ENCODE measurements at regions not wholly inside any gene's neighbourhood (a gene's known extent, or its start where the extent isn't known, plus 50 kb on each side); places are given as distances from the start of the nearest gene placed in this dataset.
"Not testable (repeated sequence)": the region's sequence is repeated elsewhere in the genome, so short reads cannot be mapped to it uniquely, and the experiment has no call there.

GRCh38 chr5:118592229-118593002 lies 395.9 kb downstream of the DTWD2 start:
- no peaks in the 10 kb centered on the region for H3K9me3 ChIP-seq (ENCODE audit: insufficient read depth, low read length)
- H3K27me3 ChIP-seq (ENCODE audit: insufficient read depth, insufficient read length) = no peaks in the 10 kb centered on the region
- H3K36me3 ChIP-seq (ENCODE audit: insufficient read depth, insufficient read length, low read length) = no peaks in the 10 kb centered on the region
- TF ChIP-seq SUZ12 (IDR thresholded peaks at IDR 0.05; ENCODE audit: extremely low read depth, insufficient read depth, insufficient read length) (no peak), YY1 (IDR thresholded peaks at IDR 0.05; ENCODE audit: insufficient read depth, insufficient read length) (no peak), ZNF274 (IDR thresholded peaks at IDR 0.05; ENCODE audit: low read depth, low read length) (no peak)
- no peak overlapping the region for H3K9ac ChIP-seq (ENCODE audit: insufficient read length, low read depth)
- H3K4me3 ChIP-seq (ENCODE audit: insufficient read length, low read depth) = no peak overlapping the region
- no peaks in the 10 kb centered on the region for H3K4me1 ChIP-seq (ENCODE audit: insufficient read depth, insufficient read length)
- DNase-seq (ENCODE audit: low read depth, low spot score) = no peak

- DNase-seq (ENCODE audit: low read depth, low spot score) = no peak
- H3K36me3 ChIP-seq (ENCODE audit: insufficient read depth, insufficient read length, low read length) = no peaks in the 10 kb centered on the region
- no peaks in the 10 kb centered on the region for H3K9me3 ChIP-seq (ENCODE audit: insufficient read depth, low read length)
- H3K4me1 ChIP-seq (ENCODE audit: insufficient read depth, insufficient read length) = no peaks in the 10 kb centered on the region
- H3K27me3 ChIP-seq (ENCODE audit: insufficient read depth, insufficient read length) = no peaks in the 10 kb centered on the region
- TF ChIP-seq YY1 (IDR thresholded peaks at IDR 0.05; ENCODE audit: insufficient read depth, insufficient read length) (no peak), ZNF274 (IDR thresholded peaks at IDR 0.05; ENCODE audit: low read depth, low read length) (no peak), SUZ12 (IDR thresholded peaks at IDR 0.05; ENCODE audit: extremely low read depth, insufficient read depth, insufficient read length) (no peak)
- H3K4me3 ChIP-seq (ENCODE audit: insufficient read length, low read depth) = no peak overlapping the region
- H3K9ac ChIP-seq (ENCODE audit: insufficient read length, low read depth) = no peak overlapping the region
Observed at GRCh38 chr5:118590806-118591205, 397.5 kb downstream of the DTWD2 start.

GRCh38 chr5:118580949-118581348 lies 407.4 kb downstream of the DTWD2 start:
- Histone ChIP-seq H3K4me3 (ENCODE audit: insufficient read length, low read depth) (no peak overlapping the region), H3K27me3 (ENCODE audit: insufficient read depth, insufficient read length) (no peaks in the 10 kb centered on the region), H3K4me1 (ENCODE audit: insufficient read depth, insufficient read length) (no peaks in the 10 kb centered on the region), H3K9me3 (ENCODE audit: insufficient read depth, low read length) (no peaks in the 10 kb centered on the region), H3K36me3 (ENCODE audit: insufficient read depth, insufficient read length, low read length) (no peaks in the 10 kb centered on the region), H3K9ac (ENCODE audit: insufficient read length, low read depth) (no peak overlapping the region)
- no peak for DNase-seq (ENCODE audit: low read depth, low spot score)
- TF ChIP-seq YY1 (IDR thresholded peaks at IDR 0.05; ENCODE audit: insufficient read depth, insufficient read length) (no peak), ZNF274 (IDR thresholded peaks at IDR 0.05; ENCODE audit: low read depth, low read length) (no peak), SUZ12 (IDR thresholded peaks at IDR 0.05; ENCODE audit: extremely low read depth, insufficient read depth, insufficient read length) (no peak)

GRCh38 chr5:118578093-118578492 lies 410.3 kb downstream of the DTWD2 start:
- H3K4me1 ChIP-seq (ENCODE audit: insufficient read depth, insufficient read length) = no peaks in the 10 kb centered on the region
- H3K27me3 ChIP-seq (ENCODE audit: insufficient read depth, insufficient read length) = no peaks in the 10 kb centered on the region
- no peak overlapping the region for H3K9ac ChIP-seq (ENCODE audit: insufficient read length, low read depth)
- no peaks in the 10 kb centered on the region for H3K9me3 ChIP-seq (ENCODE audit: insufficient read depth, low read length)
- no peak for TF ChIP-seq SUZ12 (IDR thresholded peaks at IDR 0.05; ENCODE audit: extremely low read depth, insufficient read depth, insufficient read length)
- TF ChIP-seq YY1 (IDR thresholded peaks at IDR 0.05; ENCODE audit: insufficient read depth, insufficient read length) = no peak
- TF ChIP-seq ZNF274 (IDR thresholded peaks at IDR 0.05; ENCODE audit: low read depth, low read length) = no peak
- DNase-seq (ENCODE audit: low read depth, low spot score) = no peak
- H3K36me3 ChIP-seq (ENCODE audit: insufficient read depth, insufficient read length, low read length) = no peaks in the 10 kb centered on the region
- H3K4me3 ChIP-seq (ENCODE audit: insufficient read length, low read depth) = no peak overlapping the region

- Histone ChIP-seq H3K36me3 (ENCODE audit: insufficient read depth, insufficient read length, low read length) (no peaks in the 10 kb centered on the region), H3K4me3 (ENCODE audit: insufficient read length, low read depth) (no peak overlapping the region), H3K4me1 (ENCODE audit: insufficient read depth, insufficient read length) (no peaks in the 10 kb centered on the region), H3K27me3 (ENCODE audit: insufficient read depth, insufficient read length) (no peaks in the 10 kb centered on the region), H3K9me3 (ENCODE audit: insufficient read depth, low read length) (no peaks in the 10 kb centered on the region), H3K9ac (ENCODE audit: insufficient read length, low read depth) (no peak overlapping the region)
- no peak for DNase-seq (ENCODE audit: low read depth, low spot score)
- TF ChIP-seq ZNF274 (IDR thresholded peaks at IDR 0.05; ENCODE audit: low read depth, low read length) (no peak), SUZ12 (IDR thresholded peaks at IDR 0.05; ENCODE audit: extremely low read depth, insufficient read depth, insufficient read length) (no peak)
Observed at GRCh38 chr5:118577621-118578020, 410.7 kb downstream of the DTWD2 start.

GRCh38 chr5:118570276-118570675 lies 418.1 kb downstream of the DTWD2 start:
- not testable (repeated sequence) for H3K4me1 ChIP-seq (ENCODE audit: insufficient read depth, insufficient read length); H3K9me3 ChIP-seq (ENCODE audit: insufficient read depth, low read length); H3K27me3 ChIP-seq (ENCODE audit: insufficient read depth, insufficient read length); DNase-seq (ENCODE audit: low read depth, low spot score); H3K4me3 ChIP-seq (ENCODE audit: insufficient read length, low read depth); H3K9ac ChIP-seq (ENCODE audit: insufficient read length, low read depth); H3K36me3 ChIP-seq (ENCODE audit: insufficient read depth, insufficient read length, low read length)

GRCh38 chr5:118569596-118569995 lies 418.8 kb downstream of the DTWD2 start:
- H3K36me3 ChIP-seq (ENCODE audit: insufficient read depth, insufficient read length, low read length); H3K9me3 ChIP-seq (ENCODE audit: insufficient read depth, low read length); DNase-seq (ENCODE audit: low read depth, low spot score); H3K4me1 ChIP-seq (ENCODE audit: insufficient read depth, insufficient read length); H3K9ac ChIP-seq (ENCODE audit: insufficient read length, low read depth); H3K4me3 ChIP-seq (ENCODE audit: insufficient read length, low read depth); H3K27me3 ChIP-seq (ENCODE audit: insufficient read depth, insufficient read length): not testable (repeated sequence)

Data from NT2/D1 (cell line).